SK-N-MC (cell line): ENCODE measurements at regions not wholly inside any gene's neighbourhood (a gene's known extent, or its start where the extent isn't known, plus 50 kb on each side); places are given as distances from the start of the nearest gene placed in this dataset.

Experiments
- EZH2 ChIP-seq: fragments of 200-600 bp; sonication (generic); IDR thresholded peaks from one replicate; pipeline ENCODE4 v1.6.1; 2017; ENCODE audit warnings: antibody characterized with exemption
- POLR2AphosphoS5 ChIP-seq: IDR thresholded peaks from 2 replicates; pipeline ENCODE4 v1.6.1; 2012; ENCODE audit warnings: mild to moderate bottlenecking, low read depth, low read length, borderline replicate concordance

DNA sequence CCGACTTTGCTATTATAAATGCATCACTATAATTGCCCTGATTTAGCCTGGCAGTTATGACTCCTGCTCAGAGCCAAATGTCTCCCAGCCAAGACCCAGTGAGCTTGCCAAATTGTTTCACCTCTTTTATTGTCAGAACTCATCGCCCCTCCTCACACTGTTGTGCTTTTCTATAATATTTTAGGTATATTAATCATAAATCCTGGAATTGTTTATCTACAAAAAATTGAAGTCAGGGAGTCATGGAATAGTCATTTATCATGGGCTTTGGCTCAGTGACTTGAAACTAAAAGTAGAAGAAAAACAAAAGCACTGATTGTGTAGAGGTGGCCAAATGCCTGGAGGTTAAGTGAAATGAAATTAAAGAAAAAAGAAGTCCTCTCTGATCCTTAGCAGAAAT lies 85.6 kb downstream of the PFDN4 start:
- TF ChIP-seq EZH2 (no peak), POLR2AphosphoS5 (no peak)
